Endothelial cell (in vitro differentiated cells): ENCODE measurements at regions not wholly inside any gene's neighbourhood (a gene's known extent, or its start where the extent isn't known, plus 50 kb on each side); places are given as distances from the start of the nearest gene placed in this dataset.
A peak's percentile ranks its signal among the peaks of the same experiment; 100 is the strongest.
"Not testable (repeated sequence)": the region's sequence is repeated elsewhere in the genome, so short reads cannot be mapped to it uniquely, and the experiment has no call there.

Experiments
- DNase-seq: peaks from one replicate; pipeline ENCODE4 v3.0.0; 2021; ENCODE audit warnings: low spot score
- H3K27ac Mint-ChIP-seq: one replicate; pipeline ENCODE4 v1.8.0; 2021; ENCODE audit warnings: mixed read lengths, inconsistent platforms; ENCODE audit not compliant: unreplicated experiment
- H3K27me3 Mint-ChIP-seq: one replicate; pipeline ENCODE4 v1.8.0; 2021; ENCODE audit warnings: mild to moderate bottlenecking, moderate library complexity, mixed read lengths, inconsistent platforms; ENCODE audit not compliant: unreplicated experiment
- H3K36me3 Mint-ChIP-seq: one replicate; pipeline ENCODE4 v1.8.0; 2021; ENCODE audit warnings: mild to moderate bottlenecking, low read depth, mixed read lengths, inconsistent platforms; ENCODE audit not compliant: unreplicated experiment
- H3K4me1 Mint-ChIP-seq: one replicate; pipeline ENCODE4 v1.8.0; 2021; ENCODE audit warnings: mild to moderate bottlenecking, mixed read lengths, inconsistent platforms; ENCODE audit not compliant: unreplicated experiment
- H3K4me3 Mint-ChIP-seq: one replicate; pipeline ENCODE4 v1.8.0; 2021; ENCODE audit warnings: mild to moderate bottlenecking, mixed read lengths, inconsistent platforms; ENCODE audit not compliant: unreplicated experiment
- H3K9me3 Mint-ChIP-seq: one replicate; pipeline ENCODE4 v1.8.0; 2021; ENCODE audit warnings: mixed read lengths, inconsistent platforms; ENCODE audit not compliant: unreplicated experiment
- TF ChIP-seq, protein P1 (sequence below): fragments of 200-600 bp; sonication (generic); IDR thresholded peaks from one replicate; pipeline ENCODE4 v1.5.0; 2021; ENCODE audit warnings: antibody characterized with exemption; ENCODE audit not compliant: unreplicated experiment

DNA sequence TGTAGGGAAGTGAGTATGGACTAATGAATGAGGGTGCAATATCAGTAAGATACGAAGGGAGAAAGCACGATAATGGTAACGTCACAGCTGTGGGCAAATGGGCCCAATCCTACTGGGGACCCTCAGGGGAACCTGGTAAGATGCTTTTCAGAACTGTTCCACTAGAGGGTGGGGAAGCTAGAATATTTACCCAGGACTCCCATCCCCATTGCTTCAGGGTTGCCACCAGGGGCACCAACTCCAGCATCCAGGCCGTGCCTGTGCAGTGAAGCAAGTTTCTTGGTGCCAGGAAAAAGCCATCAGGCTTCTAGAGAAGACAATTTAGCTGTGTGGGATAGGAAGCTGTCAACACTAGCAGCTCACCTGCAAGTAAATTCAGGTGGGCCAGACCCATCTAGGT is 409.3 kb downstream of the AGTPBP1 start:
- no peak overlapping the region for H3K4me3 Mint-ChIP-seq
- H3K9me3 Mint-ChIP-seq, result no peaks in the 10 kb centered on the region
- TF ChIP-seq, protein P1, sequence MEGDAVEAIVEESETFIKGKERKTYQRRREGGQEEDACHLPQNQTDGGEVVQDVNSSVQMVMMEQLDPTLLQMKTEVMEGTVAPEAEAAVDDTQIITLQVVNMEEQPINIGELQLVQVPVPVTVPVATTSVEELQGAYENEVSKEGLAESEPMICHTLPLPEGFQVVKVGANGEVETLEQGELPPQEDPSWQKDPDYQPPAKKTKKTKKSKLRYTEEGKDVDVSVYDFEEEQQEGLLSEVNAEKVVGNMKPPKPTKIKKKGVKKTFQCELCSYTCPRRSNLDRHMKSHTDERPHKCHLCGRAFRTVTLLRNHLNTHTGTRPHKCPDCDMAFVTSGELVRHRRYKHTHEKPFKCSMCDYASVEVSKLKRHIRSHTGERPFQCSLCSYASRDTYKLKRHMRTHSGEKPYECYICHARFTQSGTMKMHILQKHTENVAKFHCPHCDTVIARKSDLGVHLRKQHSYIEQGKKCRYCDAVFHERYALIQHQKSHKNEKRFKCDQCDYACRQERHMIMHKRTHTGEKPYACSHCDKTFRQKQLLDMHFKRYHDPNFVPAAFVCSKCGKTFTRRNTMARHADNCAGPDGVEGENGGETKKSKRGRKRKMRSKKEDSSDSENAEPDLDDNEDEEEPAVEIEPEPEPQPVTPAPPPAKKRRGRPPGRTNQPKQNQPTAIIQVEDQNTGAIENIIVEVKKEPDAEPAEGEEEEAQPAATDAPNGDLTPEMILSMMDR, result peak; percentile 58
- no peaks in the 10 kb centered on the region for H3K27me3 Mint-ChIP-seq
- DNase-seq, result peak; percentile 47
- H3K36me3 Mint-ChIP-seq, result no peaks in the 10 kb centered on the region
- peaks cover 10% of the 10 kb centered on the region for H3K4me1 Mint-ChIP-seq
- H3K27ac Mint-ChIP-seq, result no peak overlapping the region

DNA sequence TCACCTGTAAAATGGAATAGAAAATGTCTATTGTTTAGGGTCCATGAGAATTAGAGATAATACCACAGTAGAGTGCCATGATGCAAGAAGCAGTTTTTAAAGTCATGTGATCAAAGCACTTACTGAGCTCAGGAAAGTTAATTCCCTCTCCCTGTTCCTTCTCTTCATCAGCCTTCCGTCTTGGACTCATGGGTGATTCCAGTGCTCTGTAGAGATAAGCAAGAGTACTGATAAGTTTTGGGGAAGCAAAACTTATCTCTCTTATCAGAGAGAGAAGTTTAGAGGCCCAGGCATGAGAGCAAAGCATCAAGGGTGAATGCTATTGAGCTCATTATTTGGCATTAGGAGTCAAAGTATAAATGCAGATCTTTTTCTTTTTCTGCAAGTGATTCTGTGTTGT is 410.1 kb downstream of the AGTPBP1 start:
- H3K9me3 Mint-ChIP-seq, result no peaks in the 10 kb centered on the region
- no peak overlapping the region for H3K4me3 Mint-ChIP-seq
- no peaks in the 10 kb centered on the region for H3K36me3 Mint-ChIP-seq
- H3K27ac Mint-ChIP-seq, result no peak overlapping the region
- TF ChIP-seq, protein P1, result no peak
- peaks cover 17% of the 10 kb centered on the region for H3K4me1 Mint-ChIP-seq
- peaks cover 1% of the 10 kb centered on the region for H3K27me3 Mint-ChIP-seq
- no peak for DNase-seq

DNA sequence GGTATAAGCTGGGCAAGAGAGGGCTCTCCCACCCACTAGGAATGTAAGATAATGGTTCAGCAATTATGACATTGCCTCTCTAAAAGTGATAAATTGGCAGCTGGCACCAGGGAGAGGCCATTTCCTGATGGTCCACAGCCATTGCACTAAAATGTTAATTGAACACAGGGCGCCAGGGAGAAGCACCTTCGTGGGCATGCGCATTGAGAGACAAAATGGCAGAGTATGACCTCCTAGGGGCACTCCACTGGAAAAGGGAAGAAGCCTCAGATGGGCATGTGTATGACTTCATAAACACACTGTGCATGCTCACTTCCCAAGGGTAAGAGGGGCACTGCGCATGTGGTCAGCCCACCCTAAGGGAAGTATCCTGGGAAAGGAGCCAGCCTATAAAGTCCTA is 419.2 kb downstream of the AGTPBP1 start:
- H3K27me3 Mint-ChIP-seq, result peaks cover 1% of the 10 kb centered on the region
- H3K9me3 Mint-ChIP-seq, result no peaks in the 10 kb centered on the region
- H3K4me1 Mint-ChIP-seq, result peaks cover 8% of the 10 kb centered on the region
- TF ChIP-seq, protein P1, result no peak
- H3K27ac Mint-ChIP-seq, result no peak overlapping the region
- H3K36me3 Mint-ChIP-seq, result no peaks in the 10 kb centered on the region
- no peak for DNase-seq
- H3K4me3 Mint-ChIP-seq, result no peak overlapping the region

DNA sequence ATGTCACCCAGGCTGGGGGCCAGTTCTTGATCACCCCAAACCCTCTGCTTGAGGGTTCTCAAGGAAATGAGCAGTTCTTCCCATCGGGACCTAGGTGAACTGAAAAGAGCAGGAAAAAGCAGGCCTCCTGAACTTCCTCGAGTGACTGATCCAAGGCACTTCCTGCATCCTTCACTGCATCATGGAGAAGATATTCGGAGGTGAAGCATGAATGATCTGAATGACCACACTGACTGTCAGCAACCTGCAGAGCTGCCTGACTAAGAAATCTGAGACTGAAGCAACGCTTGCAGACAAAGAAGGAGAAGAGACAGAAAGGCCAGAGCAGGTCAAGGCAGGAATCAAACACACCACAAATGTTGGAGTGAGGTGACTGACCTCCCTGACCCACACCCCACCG is 420.2 kb downstream of the AGTPBP1 start:
- no peaks in the 10 kb centered on the region for H3K4me1 Mint-ChIP-seq
- no peaks in the 10 kb centered on the region for H3K9me3 Mint-ChIP-seq
- H3K27ac Mint-ChIP-seq, result no peak overlapping the region
- TF ChIP-seq, protein P1, result no peak
- H3K4me3 Mint-ChIP-seq, result no peak overlapping the region
- H3K27me3 Mint-ChIP-seq, result no peaks in the 10 kb centered on the region
- DNase-seq, result no peak
- H3K36me3 Mint-ChIP-seq, result no peaks in the 10 kb centered on the region

DNA sequence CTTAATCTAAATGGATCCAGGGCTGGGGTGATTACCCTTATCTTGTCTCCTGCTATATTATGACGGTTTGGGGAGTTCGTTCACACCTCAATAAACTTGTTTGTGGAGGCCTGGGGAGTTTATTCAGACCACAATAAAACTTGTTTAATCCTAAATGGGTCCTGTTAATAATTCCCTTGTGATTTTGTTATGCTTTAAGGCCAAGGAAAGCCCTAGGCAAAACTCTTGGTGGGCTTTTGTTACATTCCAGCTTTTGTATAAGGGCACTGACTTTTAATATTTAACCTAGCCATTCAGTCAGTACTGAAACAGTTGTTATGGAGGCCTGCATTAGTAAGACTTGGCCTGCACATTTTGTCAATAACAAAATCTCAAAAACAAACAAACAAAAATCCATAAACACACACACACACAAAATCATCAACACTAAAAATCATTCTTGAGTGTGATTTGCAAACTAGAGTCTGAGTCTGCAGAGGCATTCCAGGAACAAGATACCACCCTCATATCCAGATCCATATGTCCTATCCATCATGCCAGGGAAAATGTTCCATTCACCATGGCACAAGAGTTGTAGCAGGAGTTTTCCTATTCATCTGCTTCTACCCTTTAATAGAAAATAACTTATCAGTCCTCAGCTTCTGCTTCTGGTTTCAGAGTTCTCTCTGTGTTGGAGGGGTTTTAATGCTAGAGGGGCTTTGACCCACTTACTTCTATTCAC is 421.7 kb downstream of the AGTPBP1 start:
- no peak overlapping the region for H3K27ac Mint-ChIP-seq
- TF ChIP-seq, protein P1, result no peak
- H3K4me3 Mint-ChIP-seq, result no peak overlapping the region
- H3K4me1 Mint-ChIP-seq, result no peaks in the 10 kb centered on the region
- DNase-seq, result no peak
- no peaks in the 10 kb centered on the region for H3K27me3 Mint-ChIP-seq
- no peaks in the 10 kb centered on the region for H3K36me3 Mint-ChIP-seq
- no peaks in the 10 kb centered on the region for H3K9me3 Mint-ChIP-seq

DNA sequence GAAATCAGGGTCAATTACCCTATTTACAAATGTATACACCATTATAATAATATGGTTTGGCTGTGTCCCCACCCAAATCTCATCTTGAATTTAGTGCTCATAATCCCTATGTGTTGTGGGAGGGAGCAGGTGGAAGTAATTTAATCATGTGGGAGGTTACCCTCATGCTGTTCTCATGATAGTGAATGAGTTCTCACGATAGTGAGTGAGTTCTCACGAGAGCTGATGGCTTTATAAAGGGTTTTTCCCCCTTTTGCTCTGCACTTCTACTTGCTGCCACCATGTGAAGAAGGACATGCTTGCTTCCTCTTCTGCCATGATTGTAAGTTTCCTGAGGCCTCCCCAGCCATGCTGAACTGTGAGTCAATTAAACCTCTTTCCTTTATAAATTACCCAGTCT is 426.2 kb downstream of the AGTPBP1 start:
- not testable (repeated sequence) for DNase-seq, H3K9me3 Mint-ChIP-seq, H3K4me1 Mint-ChIP-seq, H3K27ac Mint-ChIP-seq, H3K27me3 Mint-ChIP-seq, H3K36me3 Mint-ChIP-seq, H3K4me3 Mint-ChIP-seq
